ENCODE measurements at regions not wholly inside any gene's neighbourhood (a gene's known extent, or its start where the extent isn't known, plus 50 kb on each side); places are given as distances from the start of the nearest gene placed in this dataset.

- DNase-seq, result peak; percentile 38
These were observed 106.5 kb upstream of the SLC4A7 start for GRCh38 chr3:27590437-27591298.

- no peak for DNase-seq
These were observed 105.6 kb upstream of the SLC4A7 start for GRCh38 chr3:27589795-27590194.

DNA sequence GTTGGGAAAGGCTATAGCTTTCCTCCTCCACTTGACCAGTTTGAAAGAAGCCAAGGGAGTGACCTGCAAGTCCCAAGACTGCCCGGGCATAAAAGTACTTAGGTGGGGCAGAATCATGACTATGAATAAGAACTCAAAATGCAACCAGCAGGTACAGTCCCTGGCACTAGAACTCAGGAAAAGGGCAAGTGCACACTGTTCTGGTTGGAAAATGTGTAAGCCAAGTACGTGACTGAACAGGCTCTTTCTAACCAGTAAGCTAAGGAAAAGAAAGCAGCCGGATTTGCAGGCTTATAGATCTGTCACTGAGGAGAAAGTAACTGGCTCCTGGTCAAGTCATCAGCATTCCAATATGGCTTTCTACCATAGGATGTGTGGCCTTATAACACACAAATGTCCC, 101.2 kb upstream of the SLC4A7 start:
- DNase-seq, result no peak

DNA sequence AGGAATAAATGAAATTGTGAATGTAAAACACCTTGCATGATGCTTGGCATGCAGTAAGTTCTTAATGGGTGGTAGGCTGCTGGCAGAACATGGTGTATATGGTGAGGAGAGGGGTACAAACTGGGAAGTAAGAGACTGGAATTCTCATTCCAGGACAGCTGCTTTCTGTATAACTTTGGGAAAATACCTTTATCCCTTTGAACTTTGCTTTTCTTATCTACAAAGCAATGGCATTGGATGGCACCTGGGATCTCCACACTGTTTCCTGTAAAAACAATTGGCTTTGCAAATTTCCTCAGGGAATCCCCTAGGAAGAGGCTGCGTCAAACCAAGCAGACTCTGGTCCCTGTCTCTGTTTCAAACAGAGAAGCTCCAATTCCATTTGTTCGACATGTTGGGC, 100.7 kb upstream of the SLC4A7 start:
- no peak for DNase-seq

- no peak for DNase-seq
These were observed 97.7 kb upstream of the SLC4A7 start for GRCh38 chr3:27581852-27582251.

DNA sequence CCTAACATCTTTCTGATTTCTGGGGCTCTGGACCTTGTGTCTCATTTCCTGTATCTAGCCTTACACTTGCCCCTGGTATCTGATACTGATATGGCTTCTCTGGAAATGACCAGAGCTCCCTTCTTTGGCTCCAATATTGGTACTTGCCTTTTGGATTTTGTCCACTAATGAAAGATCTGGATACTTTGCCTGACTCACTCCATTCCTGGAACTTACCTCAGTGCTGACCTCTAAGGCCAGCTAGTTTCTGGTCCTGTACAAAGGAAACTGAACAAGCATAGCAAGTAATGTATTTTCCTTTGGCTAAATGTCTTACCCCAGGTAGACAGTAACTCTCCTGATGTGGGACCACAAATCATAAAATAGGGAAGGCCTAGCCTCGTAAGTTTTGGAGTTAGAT, 93.8 kb upstream of the SLC4A7 start:
- DNase-seq, result no peak

DNA sequence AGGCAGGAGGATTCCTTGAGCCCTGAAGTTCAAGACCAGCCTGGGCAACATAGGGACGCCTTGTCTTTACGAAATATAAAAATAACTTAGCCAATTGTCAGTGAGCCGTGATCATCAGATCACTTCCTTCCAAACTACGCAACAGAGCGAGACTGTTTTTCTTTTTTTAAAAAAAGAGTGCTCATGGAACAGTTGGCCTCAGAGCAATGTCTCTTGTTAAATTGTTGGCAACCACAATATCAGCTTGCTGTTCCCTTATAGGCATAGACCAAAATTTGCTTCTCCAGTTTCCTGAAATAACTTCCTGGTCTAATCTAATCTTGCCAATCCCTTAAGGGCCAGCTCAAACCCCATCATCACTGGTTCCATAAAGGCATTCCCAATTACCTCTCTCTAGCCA, 93.3 kb upstream of the SLC4A7 start:
- no peak for DNase-seq

GRCh38 chr3:27576171-27576570, 92.0 kb upstream of the SLC4A7 start:
- DNase-seq, result no peak

DNA sequence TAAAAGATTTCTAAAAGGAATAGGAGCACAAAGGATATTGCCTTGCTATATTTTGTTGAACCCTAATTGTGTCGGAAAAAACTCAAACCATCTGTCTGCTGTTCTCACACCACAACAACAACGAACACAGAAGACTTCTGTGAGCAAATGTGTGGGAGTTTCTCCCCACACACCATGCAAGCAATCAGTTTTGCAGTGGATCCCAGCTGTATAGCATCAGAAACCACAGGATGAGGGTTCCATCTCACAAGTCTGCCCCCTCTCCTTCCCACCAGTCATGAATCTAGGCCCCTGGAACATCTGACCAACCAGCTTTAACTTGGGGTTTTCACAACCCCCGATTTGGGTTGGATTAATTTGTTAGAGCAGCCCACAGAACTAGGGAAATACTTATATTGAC, 91.3 kb upstream of the SLC4A7 start:
- DNase-seq, result no peak

DNA sequence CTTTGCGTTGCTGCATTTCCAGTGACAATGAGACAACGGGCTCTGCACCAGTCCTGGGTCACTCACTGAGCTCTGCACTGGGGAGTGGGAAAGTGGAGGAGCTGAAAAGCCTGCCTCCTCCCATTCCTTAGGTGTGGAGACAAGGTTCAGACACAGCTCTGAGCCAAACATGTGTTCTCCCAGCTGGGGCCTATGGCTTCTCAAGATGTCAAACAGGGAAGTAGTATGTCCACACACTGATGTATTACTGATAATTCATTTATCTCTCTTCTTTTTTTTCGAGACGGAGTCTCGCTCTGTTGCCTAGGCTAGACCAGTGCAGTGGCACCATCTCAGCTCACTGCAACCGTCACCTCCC, 90.2 kb upstream of the SLC4A7 start:
- no peak for DNase-seq

DNA sequence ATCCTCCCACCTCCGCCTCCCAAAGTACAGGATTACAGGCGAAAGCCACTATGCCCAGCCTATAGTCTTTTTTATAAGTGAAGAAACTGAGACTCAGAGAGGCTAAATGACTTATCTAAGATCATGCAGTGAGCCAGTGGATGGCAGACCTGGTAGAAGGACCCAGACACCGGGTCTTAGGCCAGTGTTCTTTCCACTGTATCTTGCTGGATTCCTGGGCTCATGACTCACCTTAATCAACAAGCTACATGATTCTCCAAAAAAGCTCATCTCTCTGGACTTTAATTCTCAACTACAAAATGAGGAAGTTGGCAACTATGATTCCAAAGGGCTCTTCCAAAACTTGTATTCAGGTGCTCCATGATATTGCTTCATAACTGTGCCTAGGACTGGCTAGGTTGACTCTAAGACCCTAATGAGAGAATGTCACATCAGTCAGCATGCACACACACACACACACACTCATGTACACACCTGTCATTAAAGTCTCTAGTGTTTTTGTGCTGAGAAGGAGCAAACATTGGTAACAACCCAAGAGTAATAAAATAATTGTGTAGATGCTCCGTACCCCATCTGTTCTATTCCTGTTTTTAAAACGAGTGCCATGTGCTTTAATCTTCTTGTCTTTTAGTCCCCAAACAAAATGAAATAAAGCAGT, 89.7 kb upstream of the SLC4A7 start:
- DNase-seq, result no peak

DNA sequence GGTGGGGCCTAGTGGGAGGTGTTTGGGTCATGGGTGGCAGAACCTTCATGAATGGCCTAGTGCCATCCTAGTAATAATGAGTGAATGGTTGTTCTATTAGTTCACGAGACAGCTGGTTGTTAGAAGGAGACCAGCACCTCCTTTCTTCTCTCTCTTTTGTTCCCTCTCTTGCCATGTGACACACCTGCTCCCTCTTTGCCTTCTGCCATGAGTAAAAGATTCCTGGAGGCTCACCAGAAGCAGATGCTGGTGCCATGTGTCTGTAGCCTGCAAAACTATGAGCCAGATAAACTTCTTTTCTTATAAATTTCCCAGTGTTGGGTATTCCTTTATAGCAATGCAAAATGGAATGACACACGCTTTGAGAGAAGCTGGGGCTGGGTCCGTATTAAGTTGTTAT, 89.0 kb upstream of the SLC4A7 start:
- DNase-seq, result no peak

DNA sequence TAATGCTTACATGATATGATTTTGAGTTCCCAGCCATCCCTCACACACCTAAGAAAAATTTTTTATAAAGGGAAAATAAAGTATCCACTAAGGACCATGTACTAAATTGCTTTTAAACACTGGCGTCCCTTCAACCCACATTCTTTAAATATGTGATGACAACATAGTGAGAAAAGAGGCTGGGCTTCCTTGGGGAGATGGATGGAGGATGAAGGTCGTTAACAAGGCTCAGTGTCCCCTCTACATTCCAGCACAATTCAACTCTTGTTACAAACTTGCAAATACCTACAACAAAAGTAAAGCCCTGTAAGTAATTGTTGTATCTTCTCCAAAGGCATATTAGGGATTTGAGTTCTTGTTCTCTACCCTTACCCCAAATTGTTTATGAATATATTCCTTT, 87.2 kb upstream of the SLC4A7 start:
- DNase-seq, result no peak

- DNase-seq, result no peak
These were observed 86.4 kb upstream of the SLC4A7 start for GRCh38 chr3:27570421-27571106.

GRCh38 chr3:27568393-27568792, 84.2 kb upstream of the SLC4A7 start:
- DNase-seq, result peak; percentile 25

- no peak for DNase-seq
These were observed 83.1 kb upstream of the SLC4A7 start for GRCh38 chr3:27567251-27567650.

DNA sequence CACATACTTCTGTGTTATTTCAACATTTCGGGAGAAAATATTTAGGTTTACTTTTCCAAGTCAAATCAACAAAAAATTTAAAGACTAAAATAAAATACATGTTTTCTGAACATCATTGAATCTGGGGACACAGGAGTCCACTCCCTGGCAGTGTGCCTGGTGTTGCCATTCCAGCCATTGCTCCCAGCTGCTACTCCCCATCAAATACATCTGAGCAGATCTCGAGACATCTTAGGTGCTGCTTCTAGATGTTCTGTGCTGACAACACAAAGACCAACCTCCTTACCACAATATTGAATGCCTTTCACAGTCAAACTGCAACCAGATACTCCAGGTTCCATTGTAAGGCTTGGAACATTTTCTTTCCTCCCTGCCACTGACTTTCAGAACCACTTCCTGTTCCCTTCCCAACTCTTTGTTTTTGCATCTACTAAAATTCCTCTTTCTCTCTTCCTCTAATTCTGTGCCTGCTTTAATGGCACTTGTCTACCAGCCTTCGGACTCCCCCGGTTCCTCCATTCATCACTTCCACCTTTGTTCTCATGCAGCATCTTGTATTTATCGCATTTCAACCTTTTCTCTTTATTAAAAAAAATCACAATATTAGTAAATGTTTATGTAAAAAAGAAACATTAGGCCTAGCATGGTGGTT, 81.1 kb upstream of the SLC4A7 start:
- DNase-seq, result no peak

DNA sequence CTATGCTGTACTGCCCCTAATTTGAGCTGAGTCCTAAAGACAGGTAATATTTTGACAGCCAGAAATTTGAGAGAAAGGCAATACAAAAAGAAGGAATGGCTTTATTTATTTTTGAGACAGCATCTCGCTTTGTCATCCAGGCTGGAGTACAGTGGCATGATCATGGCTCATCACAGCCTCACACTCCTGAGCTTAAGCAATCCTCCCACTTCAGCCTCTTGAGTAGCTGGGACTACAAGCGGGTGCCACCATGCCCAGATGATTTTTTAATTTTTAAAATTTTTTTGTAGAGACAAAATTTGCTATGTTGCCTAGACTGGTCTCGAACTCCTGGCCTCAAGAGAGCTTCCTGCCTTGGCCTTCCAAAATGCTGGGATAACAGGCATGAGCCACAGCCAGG, 77.4 kb upstream of the SLC4A7 start:
- DNase-seq, result no peak

DNA sequence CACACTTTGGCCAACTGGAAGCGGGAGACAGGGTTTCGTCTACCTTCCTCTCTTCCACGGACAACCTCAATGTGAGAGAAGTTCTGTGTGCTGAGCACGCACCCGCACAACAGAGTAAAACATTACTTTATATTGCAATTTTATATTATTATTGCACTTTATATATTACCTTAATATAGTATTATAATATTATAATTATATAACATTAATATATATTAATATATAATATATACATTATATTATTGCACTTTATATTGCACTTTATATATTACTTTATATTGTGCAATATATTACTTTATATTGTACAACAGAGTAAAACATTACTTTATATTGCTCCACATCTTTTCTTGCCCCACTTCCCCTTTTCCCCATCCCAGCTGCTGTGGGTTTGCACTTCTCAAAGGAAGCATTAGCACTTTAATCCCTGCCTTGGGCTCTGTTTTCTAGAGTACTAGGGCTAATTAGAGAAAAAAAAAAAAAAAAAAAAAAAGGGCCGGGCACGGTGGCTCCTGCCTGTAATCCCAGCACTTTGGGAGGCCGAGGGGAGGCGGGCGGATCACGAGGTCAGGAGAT, 76.4 kb upstream of the SLC4A7 start:
- DNase-seq, result no peak

- DNase-seq, result no peak
These were observed 75.7 kb upstream of the SLC4A7 start for GRCh38 chr3:27559835-27560234.

GRCh38 chr3:27559381-27559780, 75.2 kb upstream of the SLC4A7 start:
- no peak for DNase-seq

GRCh38 chr3:27557411-27557810, 73.2 kb upstream of the SLC4A7 start:
- DNase-seq, result no peak

DNA sequence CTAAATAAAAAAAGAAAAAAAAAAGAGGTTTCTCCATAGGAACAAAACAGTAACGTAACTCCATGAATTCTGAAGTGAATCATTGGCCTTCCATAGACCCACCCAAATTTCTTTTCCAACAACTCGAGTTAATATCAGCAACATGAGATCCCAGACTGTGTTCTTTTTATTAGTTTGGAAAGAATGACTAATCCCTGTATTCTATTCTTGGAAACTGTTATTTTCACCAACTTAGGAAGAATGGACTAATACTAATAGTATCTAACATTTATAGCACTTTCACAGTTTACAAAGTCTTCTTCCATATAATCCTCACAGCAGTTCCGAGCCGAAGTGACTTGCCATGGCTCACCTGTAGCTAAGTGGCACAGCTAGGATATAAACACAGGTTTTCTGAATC, 72.7 kb upstream of the SLC4A7 start:
- DNase-seq, result no peak

Data from midbrain (tissue), 1 donor.